Glomerular visceral epithelial cell (primary cell): ENCODE measurements at regions not wholly inside any gene's neighbourhood (a gene's known extent, or its start where the extent isn't known, plus 50 kb on each side); places are given as distances from the start of the nearest gene placed in this dataset.

Experiments
- DNase-seq: peaks from one replicate; pipeline ENCODE4 v3.0.0-alpha.2; 2016; ENCODE audit errors: extremely low spot score

GRCh38 chr5:167528651-167529050, 762.8 kb upstream of the WWC1 start:
- DNase-seq: no peak

DNA sequence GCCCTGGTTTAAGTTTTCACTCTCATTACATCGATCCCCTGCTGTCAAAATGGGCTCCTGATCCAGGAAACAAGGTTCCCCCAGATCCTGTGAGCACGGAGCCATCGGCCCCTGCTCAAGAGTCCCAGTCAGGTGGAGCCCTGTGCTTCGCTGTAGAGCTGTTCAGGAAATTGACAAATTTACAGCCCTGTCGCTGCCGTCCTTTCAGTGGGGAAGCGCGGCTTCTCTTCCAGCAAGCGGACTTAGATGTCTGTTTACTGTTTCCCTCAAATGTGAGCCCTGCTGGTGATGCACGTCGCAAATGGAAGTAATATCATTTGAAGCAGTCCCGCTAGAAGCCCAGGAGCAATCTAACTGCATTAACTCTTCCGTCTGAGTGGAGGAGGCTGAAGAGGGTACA, 760.9 kb upstream of the WWC1 start:
- no peak for DNase-seq

GRCh38 chr5:167533814-167534795, 757.3 kb upstream of the WWC1 start:
- DNase-seq: no peak

GRCh38 chr5:167539747-167540146, 751.7 kb upstream of the WWC1 start:
- DNase-seq: no peak

- DNase-seq: no peak
Measured at GRCh38 chr5:167546270-167546669, 745.2 kb upstream of the WWC1 start.

- DNase-seq: no peak
Measured at GRCh38 chr5:167552356-167552755, 739.1 kb upstream of the WWC1 start.

DNA sequence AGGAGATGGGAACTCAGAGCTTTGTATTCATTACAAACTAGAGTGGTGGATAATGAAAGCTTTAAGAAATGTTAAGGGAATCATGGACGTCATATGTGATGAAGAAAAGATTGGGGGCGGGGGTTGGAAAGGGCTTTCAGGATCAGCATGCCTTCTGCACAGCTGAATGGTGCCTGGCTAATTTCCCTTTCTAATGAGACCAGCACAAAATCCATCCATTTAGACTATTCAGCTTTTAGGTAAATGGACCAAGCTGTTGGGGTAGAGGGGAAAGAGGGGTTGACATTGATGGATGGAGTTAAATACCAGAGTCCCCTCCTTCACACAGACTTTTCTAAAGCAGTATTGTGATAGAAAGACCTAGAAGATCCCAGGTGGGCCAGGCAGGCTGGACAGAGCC, 737.9 kb upstream of the WWC1 start:
- no peak for DNase-seq

GRCh38 chr5:167554564-167555290, 736.7 kb upstream of the WWC1 start:
- no peak for DNase-seq

GRCh38 chr5:167555565-167556166, 735.8 kb upstream of the WWC1 start:
- no peak for DNase-seq

- no peak for DNase-seq
Measured at GRCh38 chr5:167557359-167557758, 734.1 kb upstream of the WWC1 start.

DNA sequence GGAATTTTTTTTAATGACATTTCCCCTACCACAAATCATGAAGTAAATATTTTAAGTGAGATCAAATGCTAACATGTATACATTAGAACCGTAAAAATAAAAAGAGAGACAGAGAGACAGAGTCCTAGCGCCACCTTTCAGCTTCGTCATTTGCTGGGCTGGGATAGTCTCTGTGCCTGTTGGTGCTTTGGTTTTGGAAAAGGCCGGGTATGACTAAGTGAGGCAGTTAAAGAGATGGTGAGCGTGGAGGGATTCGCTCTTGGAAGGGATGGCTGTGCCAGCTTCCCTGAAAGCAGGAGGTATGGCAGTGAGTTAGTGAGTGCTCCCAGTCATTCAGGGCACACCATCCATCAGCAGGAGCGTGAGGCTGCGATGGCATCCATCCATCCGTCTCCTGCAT, 729.6 kb upstream of the WWC1 start:
- DNase-seq: no peak

DNA sequence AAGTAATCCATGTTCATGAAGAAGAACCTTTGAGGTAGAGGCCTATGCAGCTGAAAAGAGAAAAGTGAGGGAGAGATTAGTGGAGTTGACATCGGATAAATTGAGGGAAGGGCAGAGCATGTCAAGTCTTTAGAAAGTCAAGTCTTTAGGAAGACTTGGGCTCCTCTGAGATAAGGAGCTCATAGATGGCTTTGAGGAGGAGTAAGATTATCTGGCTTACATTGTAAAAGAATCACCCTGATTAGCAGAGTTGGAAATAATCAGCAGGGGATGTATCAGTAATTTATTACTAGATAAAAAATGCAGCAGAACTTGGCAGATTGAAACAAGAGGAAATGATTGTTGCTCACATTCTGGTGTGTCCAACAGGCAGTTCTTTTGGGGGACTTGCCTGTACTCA, 727.2 kb upstream of the WWC1 start:
- no peak for DNase-seq

- DNase-seq: peak; percentile 30
Measured at GRCh38 chr5:167565189-167565954, 726.1 kb upstream of the WWC1 start.

DNA sequence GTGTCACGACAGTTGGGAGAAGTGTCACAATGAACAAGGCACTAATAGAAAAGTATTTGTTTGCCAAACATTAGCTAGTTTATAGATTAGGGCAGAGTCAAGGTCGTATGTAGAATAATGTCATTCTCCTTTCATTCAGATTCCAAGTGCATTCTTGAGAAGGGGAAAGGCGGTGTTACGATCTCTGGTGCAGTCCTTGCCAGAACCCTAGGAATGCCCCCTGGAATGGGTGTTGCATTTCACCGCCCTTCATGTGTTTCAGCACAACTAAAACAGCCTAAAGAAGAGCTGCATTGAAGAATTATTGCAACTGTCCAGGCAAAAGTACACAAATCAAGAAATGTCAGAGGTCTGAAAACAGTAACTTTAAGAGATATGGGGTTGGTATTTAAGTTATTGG, 721.0 kb upstream of the WWC1 start:
- no peak for DNase-seq

DNA sequence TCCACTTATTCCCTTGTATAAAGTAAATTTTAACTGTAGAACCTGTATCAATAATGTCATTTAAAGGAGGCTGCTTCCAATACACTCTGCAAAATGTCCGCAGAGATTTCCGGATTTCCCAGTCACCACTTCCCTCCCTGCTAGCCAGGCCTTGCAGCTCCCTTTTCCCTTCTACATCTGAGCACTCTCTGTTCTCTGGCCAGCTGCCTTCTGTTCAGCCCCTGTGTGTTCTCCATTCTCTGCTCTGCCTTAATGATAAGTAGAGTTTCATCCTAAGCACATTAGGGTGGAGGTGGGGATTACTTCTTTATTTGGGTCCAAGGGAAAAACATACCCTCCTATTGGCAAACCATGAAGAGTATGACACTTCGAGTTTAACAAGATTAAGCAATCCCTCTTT, 719.6 kb upstream of the WWC1 start:
- DNase-seq: no peak

- peak; percentile 61 for DNase-seq
Measured at GRCh38 chr5:167573370-167574127, 717.9 kb upstream of the WWC1 start.

DNA sequence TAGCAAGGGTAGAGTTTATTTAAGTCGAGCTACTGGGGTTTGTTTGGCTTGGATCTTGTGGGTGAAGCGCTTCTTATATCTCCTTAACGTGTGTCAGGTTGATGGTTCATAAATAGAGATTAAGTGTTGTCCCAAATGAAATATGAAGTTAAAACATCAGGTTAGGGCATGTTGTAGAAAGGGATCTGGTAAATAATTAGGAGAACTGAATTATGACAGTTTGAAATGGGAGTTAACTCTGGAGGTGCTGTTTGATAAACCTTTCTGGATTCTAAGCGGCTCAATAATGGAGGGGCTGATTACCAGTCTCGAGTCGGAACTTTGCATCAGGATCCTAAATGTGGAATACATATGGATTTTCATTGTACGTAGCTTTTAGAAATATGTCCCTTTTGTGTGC, 717.0 kb upstream of the WWC1 start:
- DNase-seq: no peak

DNA sequence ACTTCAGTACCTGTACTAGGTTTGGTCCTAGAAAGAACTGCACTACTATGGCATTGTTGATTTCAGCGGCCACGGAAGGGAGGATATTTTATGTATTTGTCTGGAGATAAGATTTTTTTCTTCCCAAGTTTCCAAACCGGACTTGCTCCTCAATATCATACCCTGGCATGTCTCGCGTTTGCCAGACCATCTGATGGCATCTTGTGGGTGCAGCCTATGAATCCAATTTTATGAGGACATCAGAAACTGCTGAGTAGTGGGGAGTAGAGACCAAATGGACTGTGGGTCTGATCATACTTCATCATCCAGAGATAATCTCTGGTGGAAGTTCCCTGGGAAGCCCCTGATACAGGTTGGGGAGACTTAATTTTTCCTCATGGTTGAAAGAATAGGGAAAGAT, 716.1 kb upstream of the WWC1 start:
- no peak for DNase-seq

- no peak for DNase-seq
Measured at GRCh38 chr5:167576126-167576525, 715.3 kb upstream of the WWC1 start.

GRCh38 chr5:167576897-167577296, 714.5 kb upstream of the WWC1 start:
- no peak for DNase-seq

- DNase-seq: no peak
Measured at GRCh38 chr5:167577616-167578015, 713.8 kb upstream of the WWC1 start.
